ENCODE measurements at regions not wholly inside any gene's neighbourhood (a gene's known extent, or its start where the extent isn't known, plus 50 kb on each side); places are given as distances from the start of the nearest gene placed in this dataset.

- H3K4me3 ChIP-seq (ENCODE audit: low read depth, low read length), result no peak overlapping the region
- no peak for DNase-seq (ENCODE audit: low read depth)
- TF ChIP-seq CTCF (IDR thresholded peaks at IDR 0.05; ENCODE audit: control insufficient read depth, extremely low read depth, insufficient read depth), result no peak
Measured at GRCh38 chr15:79179597-79179996, 89.0 kb upstream of the RASGRF1 start.

GRCh38 chr15:79179108-79179561 lies 88.6 kb upstream of the RASGRF1 start:
- no peak for DNase-seq (ENCODE audit: low read depth)

GRCh38 chr15:79178594-79178993 lies 88.0 kb upstream of the RASGRF1 start:
- DNase-seq (ENCODE audit: low read depth), result no peak
- H3K4me3 ChIP-seq (ENCODE audit: low read depth, low read length), result no peak overlapping the region
- no peak for TF ChIP-seq CTCF (IDR thresholded peaks at IDR 0.05; ENCODE audit: control insufficient read depth, extremely low read depth, insufficient read depth)

More at GRCh38 chr15:79179108-79179561, 88.6 kb upstream of the RASGRF1 start:
- no peak overlapping the region for H3K4me3 ChIP-seq (ENCODE audit: low read depth, low read length)
- no peak for TF ChIP-seq CTCF (IDR thresholded peaks at IDR 0.05; ENCODE audit: control insufficient read depth, extremely low read depth, insufficient read depth)

GRCh38 chr15:79176151-79176550 lies 85.6 kb upstream of the RASGRF1 start:
- TF ChIP-seq CTCF (IDR thresholded peaks at IDR 0.05; ENCODE audit: control insufficient read depth, extremely low read depth, insufficient read depth), result no peak
- DNase-seq (ENCODE audit: low read depth), result no peak
- no peak overlapping the region for H3K4me3 ChIP-seq (ENCODE audit: low read depth, low read length)

- no peak overlapping the region for H3K4me3 ChIP-seq (ENCODE audit: low read depth, low read length)
- no peak for TF ChIP-seq CTCF (IDR thresholded peaks at IDR 0.05; ENCODE audit: control insufficient read depth, extremely low read depth, insufficient read depth)
- DNase-seq (ENCODE audit: low read depth), result no peak
Measured at GRCh38 chr15:79172801-79173460, 82.4 kb upstream of the RASGRF1 start.

- TF ChIP-seq CTCF (IDR thresholded peaks at IDR 0.05; ENCODE audit: control insufficient read depth, extremely low read depth, insufficient read depth), result no peak
- no peak for DNase-seq (ENCODE audit: low read depth)
- H3K4me3 ChIP-seq (ENCODE audit: low read depth, low read length), result no peak overlapping the region
Measured at GRCh38 chr15:79172032-79172481, 81.5 kb upstream of the RASGRF1 start.

Measured in LNCaP clone FGC (cell line).